ENCODE measurements at regions not wholly inside any gene's neighbourhood (a gene's known extent, or its start where the extent isn't known, plus 50 kb on each side); places are given as distances from the start of the nearest gene placed in this dataset.

DNA sequence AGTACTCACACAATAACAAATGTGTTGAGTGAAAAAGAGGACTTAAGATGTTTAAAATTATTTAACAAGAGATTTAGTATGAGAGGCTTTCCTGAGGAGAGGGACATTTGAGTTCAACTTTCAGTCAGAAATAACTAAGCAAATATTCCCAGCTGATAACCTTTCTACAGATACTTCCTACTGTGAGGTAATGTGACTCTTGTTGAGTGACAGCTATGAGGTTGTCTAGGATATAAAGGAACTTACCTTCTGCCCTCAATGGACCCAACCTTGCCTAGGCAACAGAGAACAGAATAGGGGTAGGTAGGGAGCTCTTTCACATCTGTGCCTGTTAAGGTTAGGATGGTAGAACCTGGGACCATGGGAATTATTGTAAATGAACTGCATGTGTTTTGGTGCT, 54.7 kb downstream of the GLUD2 start:
- no peak for DNase-seq (ENCODE audit: low read depth in 2 of 2)

DNA sequence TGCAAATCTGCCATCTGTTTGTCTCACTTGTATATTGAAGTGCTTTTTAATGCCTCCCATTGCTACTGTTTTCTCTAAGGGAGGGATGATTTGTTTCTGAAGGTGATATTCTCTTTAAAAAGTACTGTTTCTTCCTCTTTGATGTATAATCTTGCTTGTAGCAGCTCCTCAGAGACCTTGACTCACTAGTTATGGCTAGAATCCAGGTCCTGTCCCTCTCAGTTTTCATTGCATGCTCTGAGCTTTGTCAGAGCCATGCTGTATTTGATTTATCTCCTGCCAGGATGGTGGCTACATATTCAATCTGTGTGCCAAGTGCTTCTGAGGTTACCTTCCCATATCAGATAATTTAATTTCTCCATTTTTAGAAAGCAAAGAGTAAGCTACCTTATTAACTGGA, 56.0 kb downstream of the GLUD2 start:
- DNase-seq (ENCODE audit: low read depth in 2 of 2) = no peak

DNA sequence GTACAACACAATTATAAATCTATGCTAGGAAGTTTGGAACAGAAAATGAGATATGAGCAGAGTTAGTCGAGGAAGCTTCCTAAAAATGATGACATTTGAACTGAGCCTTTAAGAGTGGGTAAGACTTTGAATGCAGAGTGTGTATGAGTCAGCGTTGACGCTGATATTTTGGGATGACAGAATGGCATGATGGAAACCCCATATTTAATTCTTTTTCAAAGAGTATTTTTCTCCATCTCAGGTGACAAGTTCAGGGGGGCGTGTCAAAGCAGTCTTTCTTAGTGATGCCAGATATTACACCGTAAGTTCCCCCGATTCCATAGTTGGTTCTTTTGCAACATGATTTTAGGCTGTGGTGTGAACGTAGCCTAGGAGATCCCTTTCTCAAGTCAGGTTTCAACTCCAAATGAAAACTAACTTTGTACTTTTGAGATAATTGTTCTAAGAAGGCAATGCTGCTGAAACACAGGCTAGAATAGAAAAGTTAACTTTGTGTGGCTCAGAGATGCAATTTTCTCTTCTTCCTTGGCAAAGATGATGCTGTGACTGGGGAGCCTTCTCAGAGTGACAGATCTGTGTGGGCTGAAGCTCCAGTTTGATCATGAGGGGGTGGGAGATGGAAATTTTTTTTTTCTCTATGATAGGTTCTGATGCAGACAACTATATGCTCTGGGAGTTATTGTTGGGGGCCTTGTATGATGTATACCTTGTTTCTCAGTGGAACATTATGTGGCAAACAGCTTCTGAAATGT, 59.2 kb downstream of the GLUD2 start:
- DNase-seq (ENCODE audit: low read depth in 2 of 2) = no peak

DNA sequence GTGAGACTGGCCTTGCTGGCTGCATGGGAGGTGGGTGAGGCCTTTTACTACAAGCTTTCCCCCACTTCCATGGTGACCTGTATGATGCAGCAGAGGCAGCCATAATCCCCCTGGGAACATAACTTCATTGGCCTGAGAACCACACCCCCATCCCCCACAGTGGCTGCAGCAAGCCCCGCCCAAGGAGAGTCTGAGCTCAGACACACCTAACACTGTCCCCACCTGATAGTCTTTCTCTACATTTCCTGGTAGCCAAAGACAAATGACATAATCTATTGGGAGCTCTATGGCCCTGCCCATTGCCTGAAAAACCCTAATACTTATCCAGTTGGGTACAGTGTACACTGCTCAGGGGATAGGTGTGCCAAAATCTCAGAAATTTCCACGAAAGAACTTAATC, 62.6 kb downstream of the GLUD2 start:
- no peak for DNase-seq (ENCODE audit: low read depth in 2 of 2)

DNA sequence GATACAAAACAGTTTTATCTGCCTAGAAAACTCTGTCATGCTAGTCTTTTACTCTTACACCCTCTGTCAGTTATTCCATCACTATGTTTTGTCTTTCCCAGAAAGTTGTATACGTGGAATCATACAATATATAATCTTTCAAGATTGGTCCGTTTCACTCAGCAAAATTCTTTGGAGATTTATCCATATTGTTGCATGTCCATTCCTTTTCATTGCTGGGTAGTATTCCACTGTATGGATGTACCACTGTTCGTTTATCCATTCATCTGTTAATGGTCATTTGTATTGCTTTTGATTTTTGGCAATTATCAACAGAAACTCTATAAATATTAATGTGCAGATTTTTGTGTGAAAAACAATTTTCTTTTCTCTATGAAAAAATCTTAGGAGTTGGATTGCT, 63.1 kb downstream of the GLUD2 start:
- no peak for DNase-seq (ENCODE audit: low read depth in 2 of 2)

DNA sequence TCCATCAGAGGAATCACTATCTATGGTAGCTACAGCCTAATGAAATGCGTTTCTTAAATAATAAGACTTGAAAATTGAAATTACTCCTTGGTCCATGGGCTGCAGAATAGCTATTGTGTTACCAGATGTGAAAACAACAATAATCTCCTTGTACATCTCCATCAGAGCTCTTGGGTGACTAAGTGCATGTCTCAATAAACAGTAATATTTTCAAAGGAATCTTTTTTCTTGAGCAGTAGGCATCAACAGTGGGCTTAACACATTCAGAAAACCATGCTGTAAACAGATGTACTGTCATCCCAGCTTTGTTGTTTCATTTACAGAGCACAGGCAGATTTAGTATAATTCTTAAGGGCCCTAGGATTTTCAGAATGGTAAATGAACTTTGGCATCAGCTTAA, 67.3 kb downstream of the GLUD2 start:
- DNase-seq (ENCODE audit: low read depth in 2 of 2) = no peak

DNA sequence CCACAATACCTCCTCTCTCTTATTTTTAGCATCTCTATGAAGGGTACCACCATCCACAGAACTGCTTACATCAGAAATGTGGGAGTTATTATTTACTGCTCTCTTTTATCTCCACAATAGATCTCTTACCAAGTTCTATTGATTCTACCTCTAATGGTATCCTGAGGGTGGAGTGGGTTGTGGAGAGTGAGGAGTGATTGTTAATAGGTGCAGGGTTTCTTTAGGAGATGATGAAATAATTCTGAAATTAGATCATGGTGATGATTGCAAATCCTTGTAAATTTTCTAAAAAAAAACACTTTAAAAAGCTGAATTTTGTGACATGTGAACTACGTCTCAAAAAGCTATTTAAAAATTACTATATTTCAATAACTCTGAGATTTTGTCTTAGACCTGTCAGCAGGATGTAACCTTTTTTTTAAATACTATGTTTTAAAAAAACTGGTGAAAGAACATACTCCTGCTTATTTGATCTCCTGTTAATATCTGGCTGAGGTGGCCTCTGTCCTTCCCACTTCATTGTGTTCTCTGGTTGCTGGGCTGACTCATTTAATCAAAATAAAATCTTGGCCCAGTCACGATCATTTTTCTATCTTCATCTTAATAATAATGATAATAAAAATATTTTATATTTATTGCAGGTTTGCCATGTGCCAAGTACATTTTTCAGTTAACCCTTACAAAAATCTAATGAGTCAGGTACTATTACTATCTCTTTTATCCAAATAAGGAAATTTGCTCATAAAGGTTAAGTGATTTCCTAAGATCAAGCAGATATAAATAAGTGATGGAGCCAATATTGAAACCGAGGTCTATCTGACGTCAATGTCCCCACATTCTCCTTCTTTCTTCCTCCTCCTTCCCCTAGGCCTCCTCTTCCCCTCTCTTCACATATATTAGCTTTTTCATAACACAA, 73.5 kb downstream of the GLUD2 start:
- no peak for DNase-seq (ENCODE audit: low read depth in 2 of 2)

DNA sequence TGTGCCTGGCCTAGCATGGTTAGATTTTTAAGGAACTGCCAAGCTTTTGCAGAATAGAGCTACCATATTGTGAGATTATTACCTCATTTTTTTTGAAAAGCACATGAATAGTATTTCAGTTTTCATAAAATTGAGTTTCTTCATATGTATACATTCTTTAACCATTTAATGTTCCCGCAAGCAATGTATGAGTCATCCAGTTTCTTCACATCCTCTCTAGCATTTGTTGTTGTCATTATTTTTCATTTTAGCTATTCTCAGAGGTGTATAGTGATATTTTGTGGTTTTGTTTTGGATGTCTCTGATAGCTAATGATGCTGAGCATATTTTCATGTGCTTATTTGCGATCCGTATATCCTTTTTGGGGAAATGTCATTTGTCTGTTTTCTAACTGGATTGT, 74.9 kb downstream of the GLUD2 start:
- no peak for DNase-seq (ENCODE audit: low read depth in 2 of 2)

DNA sequence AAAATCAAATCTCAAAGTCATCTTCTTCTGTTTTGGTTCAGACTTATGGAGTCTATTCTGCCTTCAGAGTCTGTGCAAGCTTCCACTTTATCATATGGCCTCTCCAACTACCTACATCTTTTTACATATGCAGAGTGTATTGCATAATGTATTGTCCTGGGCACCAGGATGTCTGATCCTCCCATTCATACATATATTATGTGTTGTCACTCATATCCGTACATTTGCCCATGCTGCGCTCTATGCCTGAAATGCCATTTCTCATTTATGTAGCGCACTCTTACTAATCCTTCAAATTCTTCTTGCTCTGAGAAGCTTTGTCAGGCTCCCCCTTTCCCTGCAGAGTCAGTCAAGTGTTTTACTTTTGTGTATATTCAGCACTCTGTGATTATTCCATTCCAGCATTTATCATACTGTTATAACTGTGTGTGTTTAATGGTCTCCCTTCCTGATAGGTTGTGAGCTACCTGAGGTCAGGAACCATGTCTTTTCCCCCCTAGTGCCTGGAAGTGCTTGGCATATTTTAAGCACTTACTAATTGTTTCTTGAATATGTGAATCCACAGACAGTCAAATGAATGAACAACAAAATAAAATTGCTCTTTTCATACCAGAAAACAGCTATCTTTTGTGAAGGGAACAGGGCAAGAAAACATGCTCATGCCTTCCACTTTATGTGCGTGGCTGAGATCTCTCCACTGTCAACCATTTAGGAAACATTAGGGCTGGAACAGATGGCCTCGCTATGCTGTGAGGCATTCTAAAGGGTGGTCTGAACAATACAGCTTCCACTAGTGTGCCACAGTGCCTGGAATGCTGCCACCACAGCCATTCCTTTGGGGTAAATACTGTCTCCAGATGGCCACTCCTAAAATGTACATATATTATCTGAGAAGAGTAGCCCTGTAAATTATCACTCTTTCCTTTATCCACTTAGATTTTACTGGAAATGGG, 81.8 kb downstream of the GLUD2 start:
- no peak for DNase-seq (ENCODE audit: low read depth in 2 of 2)

DNA sequence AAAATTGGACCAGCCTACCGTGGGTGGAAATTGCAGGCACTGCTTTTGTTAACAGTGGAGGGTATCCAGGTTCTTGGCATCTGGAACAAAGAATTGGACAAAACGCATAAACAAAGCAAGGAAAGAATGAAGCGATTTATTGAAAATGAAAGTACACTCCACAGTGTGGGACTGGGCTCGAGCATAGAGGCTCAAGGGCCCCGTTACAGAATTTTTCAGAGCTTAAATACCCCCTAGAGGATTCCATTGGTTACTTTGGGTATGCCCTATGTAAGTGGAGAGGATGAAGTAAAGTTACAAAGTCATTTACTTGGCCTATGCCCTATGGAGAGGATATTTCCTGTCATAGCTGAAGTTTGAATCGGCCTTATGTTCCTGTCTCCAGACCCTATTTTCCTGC, 85.3 kb downstream of the GLUD2 start:
- no peak for DNase-seq (ENCODE audit: low read depth in 2 of 2)

DNA sequence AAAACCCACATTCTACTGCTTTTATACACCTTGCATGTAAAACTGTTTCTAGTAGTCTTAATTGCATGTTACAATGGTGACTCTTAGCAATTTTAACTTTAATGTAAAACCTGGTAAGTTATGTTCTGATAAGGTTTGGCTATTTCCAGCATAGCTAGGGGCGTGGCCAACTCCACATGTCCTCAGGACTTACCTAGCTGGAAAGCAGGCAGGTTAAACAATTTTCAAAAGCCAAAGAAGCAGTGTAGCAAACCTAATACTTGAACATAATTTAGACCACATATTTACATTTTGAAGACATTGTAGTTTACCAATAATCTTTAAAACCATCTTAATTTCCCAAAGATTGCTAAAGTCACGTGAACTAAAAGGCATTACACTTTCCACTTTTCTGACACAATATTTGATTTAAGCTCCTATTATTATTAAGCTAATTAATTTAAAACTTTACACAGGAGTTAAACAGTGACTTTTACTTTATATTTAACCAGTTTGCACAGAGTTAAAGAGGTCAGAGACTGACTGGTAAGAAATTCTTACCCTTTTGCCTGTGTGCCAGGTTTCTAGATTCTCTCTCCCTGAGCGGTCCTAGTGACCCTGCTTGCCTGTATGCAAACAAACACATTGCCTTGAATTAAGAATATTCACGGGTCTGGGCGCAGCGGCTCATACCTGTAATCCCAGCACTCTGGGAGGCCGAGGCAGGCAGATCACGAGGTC, 88.2 kb downstream of the GLUD2 start:
- DNase-seq (ENCODE audit: low read depth in 2 of 2) = no peak

DNA sequence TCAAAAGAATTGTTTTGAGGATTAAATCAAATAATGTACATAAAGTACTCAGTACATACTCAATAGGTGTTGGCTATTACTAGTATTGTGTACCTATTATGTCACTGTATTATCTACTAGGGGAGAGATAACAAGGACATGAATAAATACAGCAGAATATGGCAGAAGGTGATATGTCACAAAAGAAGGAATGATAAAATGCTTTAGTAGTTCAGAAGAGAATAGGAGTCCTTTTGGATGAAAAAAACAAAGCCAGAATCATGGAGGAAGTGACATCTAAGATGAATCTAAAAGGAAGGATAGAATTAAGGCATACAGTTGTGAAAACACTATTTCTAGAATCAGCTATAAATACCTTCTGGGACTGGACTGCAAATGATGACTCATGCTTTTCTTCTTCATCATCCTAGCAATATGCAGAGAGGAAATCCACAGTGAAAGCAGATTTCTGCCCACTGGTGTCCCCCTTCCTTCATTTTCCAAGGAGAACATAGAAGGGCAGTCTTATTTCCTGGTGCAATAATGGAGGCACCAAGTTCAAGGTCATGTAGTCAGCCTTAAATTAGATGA, 98.7 kb downstream of the GLUD2 start:
- no peak for DNase-seq (ENCODE audit: low read depth in 2 of 2)

DNA sequence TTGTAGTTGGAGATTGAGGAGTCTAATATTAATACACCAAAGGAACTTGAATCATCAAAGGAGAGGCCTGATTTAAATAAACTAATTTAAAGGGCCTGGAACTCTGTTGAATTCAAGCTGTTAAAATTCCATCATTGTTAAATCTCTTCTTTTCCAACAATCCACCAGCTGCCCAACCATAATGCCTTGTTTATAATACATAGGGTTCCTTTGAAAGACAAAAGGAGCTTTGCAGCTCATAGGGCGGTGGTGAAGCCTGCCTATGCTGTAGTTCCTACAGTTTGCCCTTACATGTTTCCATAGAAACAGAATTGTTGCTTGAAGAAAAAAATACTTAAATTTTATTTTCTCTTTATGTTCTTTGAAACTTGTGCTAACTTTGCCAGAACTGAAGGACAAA, 102.8 kb downstream of the GLUD2 start:
- no peak for DNase-seq (ENCODE audit: low read depth in 2 of 2)

DNA sequence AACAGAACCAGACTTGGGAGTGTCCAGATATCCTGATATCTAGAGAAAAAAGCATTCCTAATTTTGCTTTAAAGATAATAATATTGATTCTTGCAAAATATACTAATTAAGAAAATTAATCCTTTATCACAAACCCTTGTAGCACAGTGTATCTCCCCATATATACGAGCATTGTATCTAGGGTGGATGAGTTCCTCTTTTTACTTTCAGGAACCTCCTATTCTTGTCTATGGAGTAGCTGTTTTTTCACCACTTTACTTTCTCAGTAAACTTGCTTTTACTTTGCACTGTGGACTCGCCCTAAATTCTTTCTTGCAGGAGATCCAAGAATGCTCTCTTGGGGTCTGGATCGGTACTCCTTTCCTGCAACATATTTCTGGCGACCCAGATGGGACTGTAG, 103.9 kb downstream of the GLUD2 start:
- DNase-seq (ENCODE audit: low read depth in 2 of 2) = no peak

DNA sequence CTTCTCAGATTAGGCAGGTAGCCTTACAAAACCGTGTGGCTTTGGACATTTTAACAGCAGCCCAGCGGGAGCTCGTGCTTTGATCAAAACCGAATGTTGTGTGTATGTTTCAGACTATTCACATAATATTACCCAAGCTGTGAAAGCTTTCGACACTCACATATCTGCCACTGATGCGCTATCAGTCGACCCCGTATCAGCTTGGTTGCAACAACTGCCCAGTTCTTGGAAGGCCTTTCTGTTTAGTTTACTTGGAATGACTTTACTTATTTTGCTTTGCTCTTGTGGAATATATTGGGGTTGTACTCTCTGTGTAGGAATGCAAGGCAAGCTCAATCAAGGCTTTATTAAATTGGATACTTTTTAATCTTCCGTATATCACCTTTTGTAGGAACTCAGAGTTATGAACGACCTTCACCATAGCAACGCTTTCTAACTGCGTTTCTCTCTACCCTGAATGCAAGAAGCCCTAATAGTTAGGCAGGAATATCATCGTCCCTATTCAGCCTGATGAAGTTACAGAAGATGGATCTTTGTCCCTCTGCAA, 107.5 kb downstream of the GLUD2 start:
- DNase-seq (ENCODE audit: low read depth in 2 of 2) = no peak

DNA sequence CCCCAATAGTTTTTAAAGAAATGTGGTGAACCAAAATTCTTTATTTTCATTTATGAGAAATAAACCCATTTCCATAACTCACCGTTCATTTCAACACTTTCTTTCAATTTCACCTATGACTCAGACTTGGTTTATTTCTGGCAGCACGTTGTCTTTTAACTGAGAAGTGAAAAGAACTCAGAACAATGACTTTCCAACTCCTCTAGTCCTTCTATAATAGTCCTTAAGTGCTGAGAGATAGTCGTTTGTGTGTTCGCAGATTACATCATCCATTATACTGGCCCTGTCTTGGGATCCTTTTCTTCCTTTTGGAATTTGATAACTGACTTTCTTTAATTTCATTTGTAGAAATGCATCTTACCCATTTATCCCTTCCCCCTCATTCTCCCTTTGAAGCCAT, 113.6 kb downstream of the GLUD2 start:
- no peak for DNase-seq (ENCODE audit: low read depth in 2 of 2)

DNA sequence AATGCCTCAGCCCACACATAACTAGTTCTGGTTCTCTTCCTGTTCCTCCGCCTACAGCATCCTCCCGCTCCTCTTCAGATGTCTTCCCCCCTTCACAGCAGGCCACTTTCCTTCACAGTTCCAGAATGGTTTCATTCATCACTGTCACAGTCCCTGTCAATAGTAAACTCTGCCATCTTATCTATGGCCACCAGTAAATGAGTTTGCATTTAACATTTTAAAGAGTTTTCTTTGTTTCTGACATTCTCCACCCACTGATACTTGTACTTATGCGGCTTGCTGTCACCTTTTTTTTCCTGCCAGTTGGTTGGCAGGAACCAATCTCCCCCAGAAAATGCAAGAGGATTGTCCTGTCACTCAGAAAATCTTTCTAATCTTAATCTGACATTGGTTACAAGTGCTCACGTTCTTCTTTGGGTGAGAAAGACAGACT, 114.1 kb downstream of the GLUD2 start:
- DNase-seq (ENCODE audit: low read depth in 2 of 2) = no peak

DNA sequence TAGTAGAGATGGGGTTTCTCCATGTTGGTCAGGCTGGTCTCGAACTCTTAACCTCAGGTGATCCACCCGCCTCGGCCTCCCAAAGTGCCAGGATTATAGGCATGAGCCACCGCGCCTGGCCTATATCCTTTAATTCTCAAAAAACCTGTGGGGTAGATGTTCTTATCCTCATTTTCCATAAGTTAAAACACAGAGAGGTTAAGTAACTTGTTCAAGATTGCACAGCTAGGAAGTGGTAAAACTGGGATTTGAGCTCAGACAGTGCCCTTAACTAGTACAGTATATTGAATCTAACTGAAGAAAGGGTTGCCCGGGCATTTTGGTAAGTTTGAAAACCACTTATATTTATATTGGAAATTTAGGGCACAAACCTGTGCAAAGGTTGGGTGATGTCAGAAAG, 116.0 kb downstream of the GLUD2 start:
- DNase-seq (ENCODE audit: low read depth in 2 of 2) = no peak

DNA sequence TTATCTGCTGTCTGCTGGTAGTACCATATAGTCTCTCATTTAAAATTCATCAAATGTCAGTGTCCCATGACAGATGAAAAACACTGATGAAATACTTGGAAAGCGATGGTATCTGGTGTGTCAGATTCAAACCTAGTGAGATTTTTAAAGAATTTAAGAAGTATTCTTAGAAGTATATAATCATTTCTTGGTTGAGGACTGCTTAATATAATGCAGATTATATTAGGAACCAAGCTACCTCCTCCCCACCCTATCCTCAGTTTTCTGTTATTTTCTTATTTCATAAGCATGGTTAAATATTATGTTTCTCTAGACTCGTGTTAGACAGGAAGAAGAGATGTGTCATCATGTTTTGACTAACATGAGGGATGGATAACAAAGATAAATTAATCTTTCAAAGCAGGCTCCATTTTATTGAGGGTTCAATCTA, 118.5 kb downstream of the GLUD2 start:
- DNase-seq (ENCODE audit: low read depth in 2 of 2) = no peak

All from stimulated activated CD4-positive, alpha-beta T cell treated with anti-CD3 and anti-CD28 coated beads, Interleukin-1b, Interleukin-23, amount 100 ng/mL, for 4 hours (primary cell).